H1 (cell line): ENCODE measurements at regions not wholly inside any gene's neighbourhood (a gene's known extent, or its start where the extent isn't known, plus 50 kb on each side); places are given as distances from the start of the nearest gene placed in this dataset.

Experiments
- CTCF ChIA-PET: fragments of 300-600 bp; sonication (Branson Sonifier 250); formaldehyde crosslinking; loops from one replicate; lab custom pipeline; 2021; ENCODE audit not compliant: partially characterized antibody; lab: Charles Lee
- POLR2A ChIA-PET: fragments of 300-600 bp; sonication (Branson Sonifier 250); formaldehyde crosslinking; loops from one replicate; lab custom pipeline; 2021; ENCODE audit warnings: inconsistent platforms; ENCODE audit not compliant: partially characterized antibody; lab: Charles Lee
- DNase-seq, 2 experiments: peaks; one replicate each; pipeline versions ENCODE4 v3.0.0 to v3.0.0-alpha.2; 2010 to 2022; ENCODE audit warnings: low spot score in 2 of 2, low read depth in 1 of 2, mixed read lengths in 1 of 2
- FAIRE-seq: peaks from 2 replicates; lab custom pipeline; 2011; peaks lifted over from hg19 to GRCh38; lab: Jason Lieb, UNC
- H2AFZ ChIP-seq: 2 replicates; pipeline ENCODE4 v1.8.1; 2012; ENCODE audit warnings: low read length, inconsistent platforms
- H2AK5ac ChIP-seq: 2 replicates; pipeline ENCODE4 v1.6.1; 2013; ENCODE audit warnings: low read depth, low read length
- H2BK120ac ChIP-seq: replicated peaks from 2 replicates; pipeline ENCODE3; 2013; ENCODE audit warnings: low read depth, low read length, inconsistent platforms
- H2BK12ac ChIP-seq: 2 replicates; pipeline ENCODE4 v1.6.1; 2013; ENCODE audit warnings: low read depth, low read length
- H2BK15ac ChIP-seq: 2 replicates; pipeline ENCODE4 v1.6.1; 2013; ENCODE audit warnings: low read length
- H2BK20ac ChIP-seq: 2 replicates; pipeline ENCODE4 v1.6.1; 2013; ENCODE audit warnings: low read length
- H2BK5ac ChIP-seq: 2 replicates; pipeline ENCODE4 v1.6.1; 2013; ENCODE audit warnings: low read depth, low read length
- H3K14ac ChIP-seq: 2 replicates; pipeline ENCODE4 v1.6.1; 2013; ENCODE audit warnings: inconsistent platforms; ENCODE audit not compliant: insufficient read length
- H3K18ac ChIP-seq: 2 replicates; pipeline ENCODE4 v1.6.1; 2013; ENCODE audit warnings: low read length; ENCODE audit errors: extremely low read depth
- H3K23ac ChIP-seq: 2 replicates; pipeline ENCODE4 v1.6.1; 2013; ENCODE audit warnings: inconsistent platforms; ENCODE audit not compliant: insufficient read length
- H3K23me2 ChIP-seq: 2 replicates; pipeline ENCODE4 v1.6.1; 2013; ENCODE audit warnings: low read depth, low read length
- H3K27ac ChIP-seq: 2 replicates; pipeline ENCODE4 v1.6.1; 2011; ENCODE audit warnings: low read depth, low read length, inconsistent platforms
- H3K27me3 ChIP-seq, 4 experiments: replicated peaks in 1 of 4; 1 replicate in 1 of 4; 2 replicates in 3 of 4; pipeline versions ENCODE4 v1.6.1 to v1.8.1; 2011 to 2013; ENCODE audit warnings: low read length in 3 of 4, mild to moderate bottlenecking in 3 of 4, inconsistent platforms in 2 of 4, mixed read lengths in 2 of 4, moderate library complexity in 1 of 4; ENCODE audit not compliant: control insufficient read depth in 3 of 4, insufficient read depth in 3 of 4; ENCODE audit errors: extremely low read depth in 1 of 4
- H3K36me3 ChIP-seq, 4 experiments: 2 replicates each; pipeline versions ENCODE4 v1.6.1 to v1.8.1; 2011 to 2013; ENCODE audit warnings: mild to moderate bottlenecking in 4 of 4, low read length in 3 of 4, moderate library complexity in 2 of 4, control low read depth in 1 of 4, inconsistent platforms in 1 of 4; ENCODE audit not compliant: insufficient read depth in 4 of 4, control insufficient read depth in 2 of 4
- H3K4ac ChIP-seq: replicated peaks from 2 replicates; pipeline ENCODE3; 2013; ENCODE audit warnings: low read length, low read depth, mixed read lengths, inconsistent platforms; ENCODE audit not compliant: insufficient read length
- H3K4me1 ChIP-seq, 4 experiments: replicated peaks in 1 of 4; 1 replicate in 1 of 4; 2 replicates in 3 of 4; pipeline versions ENCODE4 v1.6.1 to v1.8.1; 2011 to 2013; ENCODE audit warnings: low read length in 3 of 4, inconsistent platforms in 2 of 4, mixed read lengths in 1 of 4; ENCODE audit not compliant: insufficient read depth in 4 of 4, control insufficient read depth in 3 of 4
- H3K4me2 ChIP-seq, 2 experiments: 2 replicates each; pipeline versions ENCODE4 v1.6.1 to v1.8.1; 2011 to 2013; ENCODE audit warnings: low read depth in 2 of 2, low read length in 2 of 2, control low read depth in 1 of 2, inconsistent platforms in 1 of 2, mild to moderate bottlenecking in 1 of 2; ENCODE audit not compliant: insufficient read depth in 1 of 2
- H3K4me3 ChIP-seq, 4 experiments: fragments of 200-600, 300-600 bp in 1 of 4; sonication (generic), shearing (Covaris generic), sonication (Bioruptor Twin) in 1 of 4; 2 replicates each; pipeline versions ENCODE4 v1.5.1 to v1.8.1; 2011 to 2016; ENCODE audit warnings: low read length in 4 of 4, low read depth in 3 of 4, control low read depth in 2 of 4, inconsistent platforms in 2 of 4, mild to moderate bottlenecking in 2 of 4, mixed read lengths in 1 of 4, moderate library complexity in 1 of 4; ENCODE audit not compliant: insufficient read depth in 2 of 4; ENCODE audit errors: extremely low read depth in 1 of 4
- H3K56ac ChIP-seq: replicated peaks from 2 replicates; pipeline ENCODE3; 2013; ENCODE audit warnings: low read depth, mild to moderate bottlenecking, mixed read lengths, low read length, inconsistent platforms; ENCODE audit not compliant: insufficient read length
- H3K79me1 ChIP-seq: 2 replicates; pipeline ENCODE4 v1.6.1; 2013; ENCODE audit warnings: low read depth, low read length, control low read depth
- H3K79me2 ChIP-seq, 2 experiments: 2 replicates each; pipeline versions ENCODE4 v1.6.1 to v1.8.1; 2012 to 2013; ENCODE audit warnings: low read length in 2 of 2, mild to moderate bottlenecking in 2 of 2, inconsistent platforms in 1 of 2; ENCODE audit not compliant: insufficient read depth in 2 of 2, control insufficient read depth in 1 of 2
- H3K9ac ChIP-seq, 4 experiments: replicated peaks in 1 of 4; 1 replicate in 1 of 4; 2 replicates in 3 of 4; pipeline versions ENCODE4 v1.6.1 to v1.8.1; 2011 to 2013; ENCODE audit warnings: low read depth in 3 of 4, low read length in 3 of 4, control low read depth in 2 of 4, mild to moderate bottlenecking in 2 of 4, moderate library complexity in 2 of 4, inconsistent platforms in 1 of 4; ENCODE audit errors: extremely low read depth in 1 of 4
- H3K9me3 ChIP-seq, 2 experiments: 2 replicates each; pipeline versions ENCODE4 v1.6.1 to v1.8.1; 2012 to 2013; ENCODE audit warnings: mild to moderate bottlenecking in 2 of 2, moderate library complexity in 2 of 2, control low read depth in 1 of 2, inconsistent platforms in 1 of 2, low read depth in 1 of 2, low read length in 1 of 2, mixed read lengths in 1 of 2; ENCODE audit not compliant: insufficient read depth in 2 of 2
- H4K20me1 ChIP-seq, 2 experiments: replicated peaks in 1 of 2; 2 replicates each; pipeline versions ENCODE3 to v1.8.1; 2011 to 2013; ENCODE audit warnings: inconsistent platforms in 2 of 2, low read length in 2 of 2, mild to moderate bottlenecking in 1 of 2; ENCODE audit not compliant: insufficient read depth in 2 of 2, control insufficient read depth in 1 of 2
- H4K5ac ChIP-seq: 2 replicates; pipeline ENCODE4 v1.6.1; 2013; ENCODE audit warnings: low read length, low read depth, mixed read lengths, inconsistent platforms; ENCODE audit not compliant: insufficient read length
- H4K8ac ChIP-seq: 2 replicates; pipeline ENCODE4 v1.8.0; 2013; ENCODE audit warnings: mild to moderate bottlenecking, moderate library complexity, low read length, inconsistent platforms; ENCODE audit not compliant: insufficient read depth; ENCODE audit errors: extremely low read depth
- H4K91ac ChIP-seq: replicated peaks from 2 replicates; pipeline ENCODE3; 2013; ENCODE audit warnings: low read length, mixed read lengths, inconsistent platforms; ENCODE audit not compliant: insufficient read length
- CHD7 ChIP-seq: fragments of 300-600 bp; sonication (generic); IDR thresholded peaks from 2 replicates; pipeline ENCODE4 v1.7.1; 2012; ENCODE audit warnings: low read length, moderate library complexity, mild to moderate bottlenecking, inconsistent platforms; ENCODE audit not compliant: insufficient replicate concordance
- WGBS, 2 experiments: shearing (Covaris generic) in 1 of 2; methylation state at CpG; one replicate each; pipeline versions ENCODE4 v1.1.6 to v1.1.7; 2013 to 2015; ENCODE audit warnings: low lambda C conversion rate in 2 of 2, mixed read lengths in 2 of 2, inconsistent platforms in 1 of 2, low coverage in 1 of 2, missing lambda C conversion rate in 1 of 2; ENCODE audit not compliant: insufficient replicate concordance in 2 of 2, insufficient coverage in 1 of 2, insufficient read length in 1 of 2; ENCODE audit errors: extremely low coverage in 1 of 2, missing lambda C conversion rate in 1 of 2; 5-methylcytosine and 5-hydroxymethylcytosine counted together

DNA sequence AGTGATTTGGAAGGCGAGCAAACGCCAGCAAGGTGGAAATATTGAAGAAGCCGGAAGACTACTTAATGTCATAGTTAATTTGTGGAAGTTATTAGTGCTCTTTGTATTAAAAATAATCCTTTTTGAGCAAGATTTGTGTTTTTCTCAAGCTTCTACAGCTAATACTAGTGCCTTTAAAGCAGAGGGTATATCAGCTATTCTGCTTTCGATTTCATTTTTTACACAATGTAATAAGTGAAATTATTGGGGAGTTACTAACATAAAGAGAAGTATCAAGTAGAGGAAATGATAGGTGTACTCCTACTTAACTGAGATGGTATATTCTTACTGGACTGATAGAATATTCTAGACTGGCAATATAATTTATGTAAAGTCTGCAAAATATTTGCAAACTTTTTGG lies 392.4 kb upstream of the DCN start:
- no peaks in the 10 kb centered on the region for H3K27me3 ChIP-seq
- no peak overlapping the region for H2BK20ac ChIP-seq
- no peak overlapping the region for H2AFZ ChIP-seq
- no peak overlapping the region for H3K9ac ChIP-seq
- H3K23ac ChIP-seq = no peak overlapping the region
- no peak overlapping the region for H4K91ac ChIP-seq
- no peak overlapping the region for H2BK15ac ChIP-seq
- no peak overlapping the region for H3K14ac ChIP-seq
- DNase-seq = no peak
- ChIA-PET POLR2A (no interaction called here), CTCF (no interaction called here)
- no peak overlapping the region for H2BK12ac ChIP-seq
- H3K79me2 ChIP-seq = no peaks in the 10 kb centered on the region
- H3K27ac ChIP-seq = no peak overlapping the region
- no peaks in the 10 kb centered on the region for H4K20me1 ChIP-seq
- no peak overlapping the region for H3K56ac ChIP-seq
- H3K79me1 ChIP-seq = no peaks in the 10 kb centered on the region
- no peak overlapping the region for H2BK5ac ChIP-seq
- H3K36me3 ChIP-seq = no peaks in the 10 kb centered on the region
- FAIRE-seq = no peak
- no peak overlapping the region for H4K8ac ChIP-seq
- no peak overlapping the region for H3K18ac ChIP-seq
- H3K4ac ChIP-seq = no peak overlapping the region
- 95% methylated on average over 4 of the region's 4 CpGs; no CpG with 5 or more reads in 1 of the 2 experiments for WGBS, 2 experiments
- H2BK120ac ChIP-seq = no peak overlapping the region
- no peak overlapping the region for H3K4me3 ChIP-seq
- H3K4me1 ChIP-seq = no peaks in the 10 kb centered on the region
- no peak overlapping the region for H3K4me2 ChIP-seq
- H3K23me2 ChIP-seq = no peaks in the 10 kb centered on the region
- H2AK5ac ChIP-seq = no peak overlapping the region
- H3K9me3 ChIP-seq = no peaks in the 10 kb centered on the region
- no peak overlapping the region for H4K5ac ChIP-seq
- TF ChIP-seq CHD7 = no peak
